NB4 (cell line): ENCODE measurements at regions not wholly inside any gene's neighbourhood (a gene's known extent, or its start where the extent isn't known, plus 50 kb on each side); places are given as distances from the start of the nearest gene placed in this dataset.

Source experiments
- DNase-seq: peaks from one replicate; pipeline ENCODE4 v3.0.0; 2010; ENCODE audit warnings: low read depth
- H3K4me3 ChIP-seq: one replicate; pipeline ENCODE4 v1.5.1; 2011; ENCODE audit warnings: mild to moderate bottlenecking, low read depth, low read length, moderate library complexity
- MAX ChIP-seq: IDR thresholded peaks from 2 replicates; pipeline ENCODE4 v1.6.1; 2011; ENCODE audit warnings: low read depth, low read length
- MYC ChIP-seq: IDR thresholded peaks from 2 replicates; pipeline ENCODE4 v1.6.1; 2011; ENCODE audit warnings: low read depth, low read length
- POLR2A ChIP-seq: IDR thresholded peaks from 2 replicates; pipeline ENCODE4 v1.6.1; 2011; ENCODE audit warnings: mild to moderate bottlenecking; ENCODE audit not compliant: insufficient read length; ENCODE audit errors: extremely low read depth
- TF ChIP-seq, protein P1 (sequence below): IDR thresholded peaks from one replicate; pipeline ENCODE4 v1.5.1; 2012; ENCODE audit warnings: low read depth, low read length

GRCh38 chr17:56648321-56648720 is 54.8 kb downstream of the NOG start:
- H3K4me3 ChIP-seq: no peak overlapping the region
- TF ChIP-seq POLR2A: no peak
- DNase-seq: no peak

DNA sequence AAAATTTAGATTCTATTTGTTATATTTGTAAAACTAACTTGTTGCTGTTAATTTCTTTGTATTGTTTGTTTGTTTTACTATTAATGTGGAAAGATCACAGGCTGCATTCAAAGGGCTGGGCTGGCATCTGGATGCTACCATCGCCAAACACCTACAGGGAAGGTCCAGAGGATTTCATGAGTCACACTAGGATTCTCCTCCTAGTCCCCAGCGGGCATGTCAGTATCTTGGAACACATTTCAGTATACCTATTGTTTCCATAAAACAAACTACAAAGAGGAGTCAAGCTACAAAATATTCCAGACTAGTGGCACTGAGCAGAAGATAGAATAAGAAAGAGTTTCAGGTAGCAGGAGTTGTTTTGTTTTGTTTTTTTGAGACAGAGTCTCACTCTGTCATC is 55.3 kb downstream of the NOG start:
- DNase-seq: no peak
- no peak overlapping the region for H3K4me3 ChIP-seq
- TF ChIP-seq MYC (no peak), POLR2A (no peak), MAX (no peak)
- TF ChIP-seq, protein P1, sequence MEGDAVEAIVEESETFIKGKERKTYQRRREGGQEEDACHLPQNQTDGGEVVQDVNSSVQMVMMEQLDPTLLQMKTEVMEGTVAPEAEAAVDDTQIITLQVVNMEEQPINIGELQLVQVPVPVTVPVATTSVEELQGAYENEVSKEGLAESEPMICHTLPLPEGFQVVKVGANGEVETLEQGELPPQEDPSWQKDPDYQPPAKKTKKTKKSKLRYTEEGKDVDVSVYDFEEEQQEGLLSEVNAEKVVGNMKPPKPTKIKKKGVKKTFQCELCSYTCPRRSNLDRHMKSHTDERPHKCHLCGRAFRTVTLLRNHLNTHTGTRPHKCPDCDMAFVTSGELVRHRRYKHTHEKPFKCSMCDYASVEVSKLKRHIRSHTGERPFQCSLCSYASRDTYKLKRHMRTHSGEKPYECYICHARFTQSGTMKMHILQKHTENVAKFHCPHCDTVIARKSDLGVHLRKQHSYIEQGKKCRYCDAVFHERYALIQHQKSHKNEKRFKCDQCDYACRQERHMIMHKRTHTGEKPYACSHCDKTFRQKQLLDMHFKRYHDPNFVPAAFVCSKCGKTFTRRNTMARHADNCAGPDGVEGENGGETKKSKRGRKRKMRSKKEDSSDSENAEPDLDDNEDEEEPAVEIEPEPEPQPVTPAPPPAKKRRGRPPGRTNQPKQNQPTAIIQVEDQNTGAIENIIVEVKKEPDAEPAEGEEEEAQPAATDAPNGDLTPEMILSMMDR: no peak

GRCh38 chr17:56652628-56653027 is 59.1 kb downstream of the NOG start:
- no peak for DNase-seq
- TF ChIP-seq POLR2A (no peak), MYC (no peak), MAX (no peak)
- TF ChIP-seq, protein P1: no peak
- no peak overlapping the region for H3K4me3 ChIP-seq

DNA sequence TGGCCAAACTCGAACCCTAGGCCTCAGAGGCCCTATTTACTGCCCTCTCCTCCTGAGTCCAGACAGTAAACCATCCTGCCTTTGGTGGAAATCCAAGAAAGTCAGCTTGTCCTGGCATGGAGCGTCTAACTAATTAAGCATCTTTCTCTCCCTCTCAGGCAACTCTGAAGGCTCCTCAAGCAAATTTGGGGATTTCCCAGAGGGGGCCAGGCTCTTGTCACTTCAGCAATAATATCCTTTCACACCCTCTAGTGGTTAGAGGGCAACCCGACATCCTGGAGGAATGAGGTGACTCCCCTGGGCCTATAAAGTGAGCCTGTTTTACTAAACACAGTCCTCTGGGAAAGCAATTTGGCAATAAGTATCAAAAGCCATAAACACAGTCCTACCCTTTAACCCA is 60.4 kb downstream of the NOG start:
- DNase-seq: peak; percentile 86
- TF ChIP-seq, protein P1: peak; percentile 72
- TF ChIP-seq MYC: no peak
- H3K4me3 ChIP-seq: no peak overlapping the region

- H3K4me3 ChIP-seq: no peak overlapping the region
- TF ChIP-seq POLR2A: no peak
- TF ChIP-seq, protein P1: no peak
- TF ChIP-seq MYC: no peak
- no peak for DNase-seq
Measured at GRCh38 chr17:56656701-56657327, 63.3 kb downstream of the NOG start.

DNA sequence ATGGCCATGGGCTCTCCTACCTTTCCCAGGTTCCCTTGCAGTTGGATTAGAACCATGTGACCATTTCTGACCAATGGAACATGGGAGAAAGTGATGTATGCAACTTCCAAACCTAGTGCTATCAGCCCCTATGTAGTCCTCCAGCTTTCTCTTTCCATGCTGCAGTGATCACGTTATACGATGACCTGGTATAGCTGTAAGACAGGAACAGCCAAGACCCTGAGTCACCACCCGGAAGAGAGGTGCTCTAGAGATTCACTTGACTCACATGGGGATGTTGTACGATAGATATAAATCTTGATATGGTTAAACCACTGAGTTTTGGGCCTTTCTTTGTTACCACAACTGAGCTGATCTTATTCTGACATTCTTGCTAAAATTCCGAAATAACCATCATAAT is 65.1 kb downstream of the NOG start:
- no peak overlapping the region for H3K4me3 ChIP-seq
- no peak for DNase-seq
- no peak for TF ChIP-seq POLR2A
- TF ChIP-seq, protein P1: no peak
- no peak for TF ChIP-seq MAX
- no peak for TF ChIP-seq MYC
